Muscle layer of duodenum (tissue), 2 donors: ENCODE measurements at regions not wholly inside any gene's neighbourhood (a gene's known extent, or its start where the extent isn't known, plus 50 kb on each side); places are given as distances from the start of the nearest gene placed in this dataset.

ENCODE experiments used
- H3K27ac ChIP-seq: one replicate; pipeline ENCODE4 v1.7.0; 2013; ENCODE audit warnings: mild to moderate bottlenecking, low read length
- H3K27me3 ChIP-seq: one replicate; pipeline ENCODE4 v1.7.0; 2013; ENCODE audit warnings: low read depth, mild to moderate bottlenecking, control low read depth, low read length
- H3K36me3 ChIP-seq, 2 donors: one replicate each; pipeline ENCODE4 v1.7.0; 2013; ENCODE audit warnings: low read length in 2 of 2, control low read depth in 1 of 2, mild to moderate bottlenecking in 1 of 2; ENCODE audit not compliant: insufficient read depth in 2 of 2, control insufficient read depth in 1 of 2
- H3K4me1 ChIP-seq, 2 donors: one replicate each; pipeline ENCODE4 v1.7.0; 2013; ENCODE audit warnings: low read length in 2 of 2, mild to moderate bottlenecking in 2 of 2, control low read depth in 1 of 2, moderate library complexity in 1 of 2; ENCODE audit not compliant: insufficient read depth in 2 of 2, control insufficient read depth in 1 of 2
- H3K4me3 ChIP-seq, 2 donors: one replicate each; pipeline ENCODE4 v1.7.0; 2013; ENCODE audit warnings: low read length in 2 of 2, low read depth in 1 of 2, mild to moderate bottlenecking in 1 of 2
- H3K9me3 ChIP-seq, 2 donors: one replicate each; pipeline ENCODE4 v1.7.0; 2013; ENCODE audit warnings: low read length in 2 of 2, control low read depth in 1 of 2, mild to moderate bottlenecking in 1 of 2; ENCODE audit not compliant: control insufficient read depth in 1 of 2
- donor health status: healthy.

DNA sequence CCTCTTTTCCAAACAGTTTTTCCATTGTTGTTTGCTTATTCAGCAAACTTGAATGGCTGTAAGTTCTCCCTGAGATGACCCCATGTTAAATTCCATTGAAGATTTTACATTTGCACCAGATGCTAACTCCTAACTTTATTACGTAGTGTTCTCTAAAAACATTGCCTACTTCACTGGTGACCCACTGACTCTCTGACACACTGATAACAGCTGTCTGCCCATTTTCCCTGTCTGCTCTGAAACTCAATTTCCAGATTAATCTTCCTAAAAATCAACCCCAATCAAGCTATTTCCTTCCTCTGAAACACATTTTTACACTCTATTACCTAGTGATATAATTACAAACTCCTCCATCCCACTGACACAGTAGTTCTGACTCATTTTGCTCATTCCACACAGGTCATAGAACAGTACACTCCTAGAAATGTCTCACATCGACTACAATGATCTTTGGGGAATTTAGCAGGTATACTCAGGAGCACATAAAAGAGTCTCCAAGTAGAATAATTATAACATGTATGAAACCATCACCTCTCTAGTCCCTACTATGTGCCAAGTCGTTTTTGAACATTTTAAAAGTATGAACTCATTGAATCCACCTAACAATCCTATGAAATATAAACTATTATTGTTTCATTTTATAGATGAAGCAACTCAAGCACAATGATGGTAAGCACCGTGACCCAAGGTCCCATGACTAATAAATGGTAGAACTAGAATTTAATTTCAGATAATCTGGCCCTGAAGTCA, 210.9 kb downstream of the SLIT2 start:
- H3K9me3 ChIP-seq: no peaks in the 10 kb centered on the region
- H3K4me3 ChIP-seq: no peak overlapping the region
- H3K36me3 ChIP-seq: no peaks in the 10 kb centered on the region
- no peak overlapping the region for H3K27ac ChIP-seq
- H3K4me1 ChIP-seq: peaks cover 0 to 3% of the 10 kb centered on the region in 2 donors
- H3K27me3 ChIP-seq: no peaks in the 10 kb centered on the region

DNA sequence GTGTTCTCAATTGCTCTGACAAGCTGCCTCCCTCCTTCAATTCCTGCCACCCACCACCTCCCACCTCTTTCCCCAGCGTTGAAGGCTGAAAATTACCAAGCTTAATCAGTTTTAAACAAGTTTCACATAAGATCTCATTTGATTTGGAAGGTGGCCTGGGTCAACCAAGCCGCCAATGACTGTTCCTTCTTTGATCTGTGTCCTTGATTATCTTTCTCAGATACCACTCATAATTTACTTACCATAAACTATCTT, 211.4 kb downstream of the SLIT2 start:
- no peaks in the 10 kb centered on the region for H3K9me3 ChIP-seq
- no peaks in the 10 kb centered on the region for H3K27me3 ChIP-seq
- no peaks in the 10 kb centered on the region for H3K36me3 ChIP-seq
- H3K4me1 ChIP-seq: peaks cover 0 to 3% of the 10 kb centered on the region in 2 donors
- H3K4me3 ChIP-seq: no peak overlapping the region
- H3K27ac ChIP-seq: no peak overlapping the region

DNA sequence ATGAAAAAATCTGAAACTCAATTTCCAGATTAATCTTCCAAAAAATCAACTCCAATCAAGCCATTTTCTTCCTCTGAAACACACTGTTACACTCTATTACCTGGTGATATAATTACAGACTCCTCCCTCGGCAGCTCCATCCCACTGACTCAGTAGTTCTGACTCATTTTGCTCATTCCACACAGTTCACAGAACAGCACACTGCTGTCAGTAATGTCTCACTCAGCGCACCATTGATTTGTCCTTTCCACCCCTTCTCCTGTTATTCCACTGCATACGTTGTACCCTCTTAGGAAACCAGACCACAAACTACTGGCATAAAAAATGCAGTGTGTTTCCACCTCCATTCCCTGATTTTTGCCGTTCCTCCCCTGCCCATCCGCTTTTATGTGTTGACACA, 212.7 kb downstream of the SLIT2 start:
- Histone ChIP-seq H3K27ac (no peak overlapping the region), H3K4me3 (no peak overlapping the region), H3K9me3 (no peaks in the 10 kb centered on the region), H3K4me1 (peaks cover 0 to 3% of the 10 kb centered on the region in 2 donors), H3K36me3 (no peaks in the 10 kb centered on the region), H3K27me3 (no peaks in the 10 kb centered on the region)

DNA sequence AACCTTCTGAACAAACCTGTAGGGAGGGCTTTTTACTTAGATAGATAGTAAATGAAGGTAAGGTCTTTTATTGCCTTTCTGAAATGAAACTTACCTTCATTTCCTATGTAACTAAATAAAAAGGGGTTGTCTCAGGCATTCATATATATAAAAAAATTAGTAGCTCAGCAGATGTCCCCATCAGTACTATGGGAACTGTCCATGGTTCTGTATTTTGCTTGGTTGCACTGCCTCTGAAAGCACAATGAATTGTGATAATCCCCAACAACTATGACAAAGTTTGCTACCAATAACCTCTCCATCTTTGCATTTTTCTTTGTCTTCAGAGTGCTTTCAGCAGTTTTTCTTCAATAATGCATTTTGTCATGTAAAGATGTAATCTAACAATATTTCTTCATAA, 222.4 kb downstream of the SLIT2 start:
- H3K4me1 ChIP-seq: peaks cover 0 to 10% of the 10 kb centered on the region in 2 donors
- H3K36me3 ChIP-seq: no peaks in the 10 kb centered on the region
- H3K9me3 ChIP-seq: no peaks in the 10 kb centered on the region

DNA sequence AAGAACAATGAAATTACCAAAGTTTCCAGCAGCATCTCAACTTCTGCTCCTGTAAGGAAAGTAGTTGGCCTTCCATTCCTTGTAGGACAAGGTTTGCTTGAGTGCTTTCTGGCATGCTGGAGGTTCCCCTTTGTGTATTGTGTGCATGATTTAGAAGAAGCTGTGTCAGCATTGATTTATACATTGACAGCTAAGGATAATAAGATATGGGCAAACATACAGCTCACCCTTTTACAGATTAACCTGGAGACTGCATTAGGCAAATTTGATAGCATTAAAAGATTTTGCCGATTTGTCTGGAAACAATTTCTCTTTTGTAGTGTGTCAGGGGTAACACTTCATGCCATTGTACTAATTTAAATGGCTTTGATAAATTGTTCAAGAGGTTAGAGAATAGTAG, 221.8 kb upstream of the PACRGL start:
- H3K4me3 ChIP-seq: no peak overlapping the region
- H3K36me3 ChIP-seq: no peaks in the 10 kb centered on the region
- H3K27ac ChIP-seq: no peak overlapping the region
- H3K27me3 ChIP-seq: no peaks in the 10 kb centered on the region
- H3K9me3 ChIP-seq: no peaks in the 10 kb centered on the region
- peaks cover 0 to 10% of the 10 kb centered on the region in 2 donors for H3K4me1 ChIP-seq

More for the DNA sequence above, 222.4 kb downstream of the SLIT2 start:
- H3K27ac ChIP-seq: no peak overlapping the region
- no peak overlapping the region for H3K4me3 ChIP-seq
- H3K27me3 ChIP-seq: no peaks in the 10 kb centered on the region

DNA sequence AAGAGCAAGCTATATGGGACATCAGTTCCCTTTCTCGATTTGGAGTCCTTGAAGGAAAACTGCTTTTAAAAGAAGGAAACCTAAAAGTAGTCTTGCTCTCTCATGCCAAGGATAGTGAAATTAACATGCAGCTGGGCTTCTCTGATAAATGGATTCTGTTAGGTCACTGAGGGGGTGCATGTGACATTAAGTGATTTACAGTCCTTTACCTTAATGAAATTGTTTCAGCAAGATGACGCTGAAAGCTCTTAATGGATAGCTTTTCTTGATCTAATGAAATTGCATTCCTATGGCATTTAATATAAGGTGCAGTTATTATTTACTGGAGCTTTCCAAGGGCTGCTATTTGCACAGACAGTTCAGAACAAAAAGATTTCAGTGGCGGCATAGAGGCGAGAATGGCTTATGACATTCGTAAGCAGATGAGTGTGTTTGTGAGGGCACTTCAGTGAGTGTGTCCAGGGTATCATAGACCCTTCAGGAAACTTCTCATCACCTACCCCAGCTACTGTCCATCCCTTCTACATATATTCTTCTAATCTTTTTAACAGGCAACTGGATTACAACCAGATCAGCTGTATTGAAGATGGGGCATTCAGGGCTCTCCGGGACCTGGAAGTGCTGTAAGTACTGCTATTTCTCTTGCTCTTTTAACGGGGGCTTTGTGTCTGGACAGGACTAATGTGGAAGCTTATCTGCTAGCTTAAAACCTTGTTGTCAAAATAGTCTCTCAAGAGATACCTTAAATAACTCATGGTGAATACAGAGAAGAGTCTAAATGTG, 219.9 kb upstream of the PACRGL start:
- peaks cover 0 to 10% of the 10 kb centered on the region in 2 donors for H3K4me1 ChIP-seq

DNA sequence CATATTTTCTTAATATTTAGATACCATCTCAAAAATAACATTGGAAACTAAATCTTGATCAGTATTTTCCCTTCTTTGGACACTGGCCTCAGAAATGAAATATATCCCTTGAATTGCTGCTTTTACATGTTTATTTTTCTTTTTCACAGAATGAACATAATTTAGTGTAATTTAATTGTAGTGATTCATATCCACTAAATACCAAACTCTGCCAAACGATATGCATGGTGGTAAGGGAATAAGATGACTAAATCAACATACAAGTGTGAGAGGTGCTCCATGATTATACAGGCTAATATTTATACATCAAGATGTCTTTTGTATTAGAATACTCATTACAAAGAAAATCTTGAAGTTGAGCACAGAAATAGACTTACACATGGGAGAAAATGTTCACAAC, 216.8 kb upstream of the PACRGL start:
- no peaks in the 10 kb centered on the region for H3K27me3 ChIP-seq
- H3K27ac ChIP-seq: no peak overlapping the region
- H3K4me3 ChIP-seq: no peak overlapping the region
- no peaks in the 10 kb centered on the region for H3K4me1 ChIP-seq
- no peaks in the 10 kb centered on the region for H3K36me3 ChIP-seq
- no peaks in the 10 kb centered on the region for H3K9me3 ChIP-seq

More for the DNA sequence above, 219.9 kb upstream of the PACRGL start:
- Histone ChIP-seq H3K27me3 (no peaks in the 10 kb centered on the region), H3K36me3 (no peaks in the 10 kb centered on the region), H3K27ac (no peak overlapping the region), H3K4me3 (no peak overlapping the region), H3K9me3 (no peaks in the 10 kb centered on the region)

DNA sequence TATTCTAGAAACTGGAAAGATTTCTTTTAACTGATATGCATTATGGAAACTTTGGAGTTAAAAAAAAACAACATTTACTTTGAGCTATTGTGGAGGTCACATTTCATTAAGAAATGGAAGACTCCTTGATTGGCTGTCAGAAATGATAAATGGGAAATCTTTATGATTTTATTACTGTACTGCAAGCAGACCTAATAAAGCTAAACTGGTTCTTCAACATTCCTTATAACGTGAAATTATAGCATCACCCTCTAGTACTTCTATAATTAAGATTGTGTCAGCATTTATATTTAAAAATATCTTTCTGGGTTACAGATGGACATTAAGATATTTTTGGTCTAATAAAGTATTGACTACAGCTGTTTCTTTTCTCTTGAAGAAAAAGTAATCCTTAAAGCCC, 213.8 kb upstream of the PACRGL start:
- Histone ChIP-seq H3K4me3 (no peak overlapping the region), H3K4me1 (peaks cover 0 to 6% of the 10 kb centered on the region in 2 donors), H3K36me3 (no peaks in the 10 kb centered on the region), H3K27ac (no peak overlapping the region), H3K9me3 (no peaks in the 10 kb centered on the region), H3K27me3 (no peaks in the 10 kb centered on the region)

DNA sequence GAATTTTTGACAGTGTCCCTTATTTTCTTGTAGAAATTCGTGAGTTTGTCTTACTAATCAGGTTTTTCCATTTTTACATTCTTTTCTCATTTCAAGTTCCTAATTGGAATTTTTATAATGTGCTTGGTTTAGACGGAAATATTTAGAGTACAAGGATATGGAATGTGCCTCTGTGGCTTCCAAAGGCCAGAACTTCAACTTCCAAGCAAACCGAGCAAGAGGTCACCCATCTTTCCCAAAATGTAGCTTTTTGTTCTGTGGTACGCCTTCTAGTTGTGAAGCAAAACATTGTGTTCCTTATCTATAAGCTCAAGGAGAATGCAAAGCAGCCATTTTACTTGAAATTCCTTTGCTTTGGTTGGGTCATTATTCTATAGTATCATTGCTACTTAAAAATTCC, 212.8 kb upstream of the PACRGL start:
- H3K36me3 ChIP-seq: peaks cover 0 to 3% of the 10 kb centered on the region in 2 donors
- no peak overlapping the region for H3K27ac ChIP-seq
- no peaks in the 10 kb centered on the region for H3K9me3 ChIP-seq
- H3K4me3 ChIP-seq: no peak overlapping the region
- H3K4me1 ChIP-seq: peaks cover 0 to 6% of the 10 kb centered on the region in 2 donors
- no peaks in the 10 kb centered on the region for H3K27me3 ChIP-seq

DNA sequence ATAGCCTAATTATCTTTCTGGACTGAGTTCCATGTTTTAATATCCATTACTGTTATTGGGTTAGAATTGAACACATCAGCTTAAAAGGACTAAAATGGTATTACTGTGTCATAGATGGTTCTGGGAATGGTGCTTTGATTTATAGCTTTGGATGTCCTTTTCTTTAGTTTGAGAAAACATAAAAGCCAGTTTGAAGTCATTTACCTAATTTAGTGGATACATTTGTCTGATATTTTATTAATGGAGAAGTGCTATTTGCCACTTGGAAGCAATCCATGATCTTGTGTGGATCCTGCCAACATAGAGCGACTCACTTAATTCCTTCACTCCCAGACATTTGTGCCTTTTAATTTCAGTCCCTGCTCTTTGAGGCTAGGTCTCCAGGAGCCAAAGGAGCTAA, 212.4 kb upstream of the PACRGL start:
- Histone ChIP-seq H3K27me3 (no peaks in the 10 kb centered on the region), H3K4me3 (no peak overlapping the region), H3K36me3 (peaks cover 0 to 3% of the 10 kb centered on the region in 2 donors), H3K4me1 (peaks cover 0 to 6% of the 10 kb centered on the region in 2 donors), H3K27ac (no peak overlapping the region), H3K9me3 (no peaks in the 10 kb centered on the region)

DNA sequence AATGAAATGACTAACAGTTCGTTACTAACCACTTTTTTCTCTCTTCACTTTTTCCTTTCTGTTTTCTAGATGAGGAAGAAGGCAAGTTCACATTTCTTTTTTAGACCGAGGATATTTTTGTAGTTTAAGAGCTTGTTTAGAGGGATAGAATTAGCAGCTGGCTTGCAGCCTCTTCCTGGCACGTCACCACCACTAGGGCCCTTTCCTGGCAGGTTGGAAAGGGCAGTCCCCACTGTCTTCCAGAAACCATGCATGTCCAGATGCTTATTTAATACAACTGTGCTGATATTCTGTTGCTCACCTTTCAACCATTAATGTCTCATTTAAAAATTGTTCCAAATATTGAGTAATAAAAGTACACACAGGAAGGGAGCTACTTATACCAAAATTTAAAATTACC, 209.5 kb upstream of the PACRGL start:
- peaks cover 0 to 6% of the 10 kb centered on the region in 2 donors for H3K4me1 ChIP-seq
- no peak overlapping the region for H3K27ac ChIP-seq
- H3K27me3 ChIP-seq: no peaks in the 10 kb centered on the region
- H3K4me3 ChIP-seq: no peak overlapping the region
- no peaks in the 10 kb centered on the region for H3K9me3 ChIP-seq
- H3K36me3 ChIP-seq: peaks cover 0 to 6% of the 10 kb centered on the region in 2 donors
